Neural cell (in vitro differentiated cells): ENCODE measurements at regions not wholly inside any gene's neighbourhood (a gene's known extent, or its start where the extent isn't known, plus 50 kb on each side); places are given as distances from the start of the nearest gene placed in this dataset.

Source experiments
- H2AFZ ChIP-seq: fragments of 200-600, 300-800 bp; sonication (generic), shearing (Covaris generic); 2 replicates; pipeline ENCODE4 v1.6.0; 2014; ENCODE audit warnings: low read depth, mild to moderate bottlenecking, antibody characterized with exemption, low read length, moderate library complexity
- H3F3A ChIP-seq: fragments of 200-600 bp; shearing (Covaris generic); 2 replicates; pipeline ENCODE4 v1.6.1; 2016; ENCODE audit warnings: mild to moderate bottlenecking, moderate library complexity, mixed read lengths, antibody characterized with exemption, low read length; ENCODE audit not compliant: insufficient read depth, poor library complexity, severe bottlenecking
- H3K27ac ChIP-seq: fragments of 200-600, 300-800 bp; sonication (generic), shearing (Covaris generic); 2 replicates; pipeline ENCODE4 v1.5.1; 2014; ENCODE audit warnings: mild to moderate bottlenecking, low read length, moderate library complexity
- H3K27me3 ChIP-seq: fragments of 300-800, 200-600 bp; sonication (generic), shearing (Covaris generic); 2 replicates; pipeline ENCODE4 v1.6.0; 2014; ENCODE audit warnings: mild to moderate bottlenecking, low read depth, low read length, moderate library complexity; ENCODE audit not compliant: insufficient read depth
- H3K36me3 ChIP-seq: fragments of 300-800, 200-600 bp; sonication (generic), shearing (Covaris generic); 2 replicates; pipeline ENCODE4 v1.5.1; 2014; ENCODE audit warnings: mild to moderate bottlenecking, antibody characterized with exemption, low read length, moderate library complexity; ENCODE audit not compliant: insufficient read depth
- H3K4me2 ChIP-seq: fragments of 300-800, 200-600 bp; sonication (generic), shearing (Covaris generic); 2 replicates; pipeline ENCODE4 v1.6.0; 2014; ENCODE audit warnings: mild to moderate bottlenecking, low read length
- H3K4me3 ChIP-seq: fragments of 300-800, 200-600 bp; sonication (generic), shearing (Covaris generic); 2 replicates; pipeline ENCODE4 v1.5.1; 2014; ENCODE audit warnings: mild to moderate bottlenecking, low read length, moderate library complexity
- H3K79me2 ChIP-seq: fragments of 200-600 bp; shearing (Covaris generic); replicated peaks from 2 replicates; pipeline ENCODE4 v1.6.0; 2014; ENCODE audit warnings: mild to moderate bottlenecking, low read length, moderate library complexity; ENCODE audit not compliant: insufficient read depth
- H3K9ac ChIP-seq: fragments of 300-800, 200-600 bp; sonication (generic), shearing (Covaris generic); 2 replicates; pipeline ENCODE4 v1.6.1; 2016; ENCODE audit warnings: mild to moderate bottlenecking, low read length, mixed read lengths
- H3K9me2 ChIP-seq: fragments of 200-600 bp; shearing (Covaris generic); 2 replicates; pipeline ENCODE4 v1.6.1; 2016; ENCODE audit warnings: mild to moderate bottlenecking, low read length, mixed read lengths; ENCODE audit not compliant: insufficient read depth
- H3K9me3 ChIP-seq: fragments of 200-600, 300-800 bp; sonication (generic), shearing (Covaris generic); 2 replicates; pipeline ENCODE4 v1.6.1; 2016; ENCODE audit warnings: mild to moderate bottlenecking, mixed run types, low read length, moderate library complexity, mixed read lengths
- H4K20me1 ChIP-seq: fragments of 200-600 bp; shearing (Covaris generic); 2 replicates; pipeline ENCODE4 v1.6.1; 2016; ENCODE audit warnings: mild to moderate bottlenecking, mixed run types; ENCODE audit not compliant: insufficient read depth
- EP300 ChIP-seq: fragments of 450-650 bp; conservative IDR thresholded peaks from 2 replicates; pipeline ENCODE4 v1.6.1; 2014; ENCODE audit warnings: antibody characterized with exemption, mild to moderate bottlenecking, moderate library complexity; ENCODE audit not compliant: poor library complexity, severe bottlenecking
- EZH2 ChIP-seq: fragments of 200-600, 300-800 bp; shearing (Covaris generic), sonication (generic); IDR thresholded peaks from 2 replicates; pipeline ENCODE4 v1.6.1; 2014; ENCODE audit warnings: antibody characterized with exemption, low read length, borderline replicate concordance, mild to moderate bottlenecking; ENCODE audit not compliant: insufficient read depth, poor library complexity, severe bottlenecking
- MXI1 ChIP-seq: fragments of 450-650 bp; conservative IDR thresholded peaks from 2 replicates; pipeline ENCODE4 v1.6.1; 2014; ENCODE audit warnings: antibody characterized with exemption, mild to moderate bottlenecking; ENCODE audit not compliant: poor library complexity, severe bottlenecking
- POLR2AphosphoS5 ChIP-seq: IDR thresholded peaks from 2 replicates; pipeline ENCODE4 v1.6.1; 2012
- RAD21 ChIP-seq: fragments of 450-650 bp; conservative IDR thresholded peaks from 2 replicates; pipeline ENCODE4 v1.6.1; 2014; ENCODE audit warnings: antibody characterized with exemption, mild to moderate bottlenecking, moderate library complexity
- SMC3 ChIP-seq: fragments of 450-650 bp; conservative IDR thresholded peaks from 2 replicates; pipeline ENCODE4 v1.6.1; 2014; ENCODE audit warnings: antibody characterized with exemption, mild to moderate bottlenecking, moderate library complexity; ENCODE audit not compliant: poor library complexity
- TAF1 ChIP-seq: IDR thresholded peaks from 2 replicates; pipeline ENCODE4 v1.6.1; 2012; ENCODE audit warnings: low read depth
- TF ChIP-seq, protein P1 (sequence below): fragments of 450-650 bp; IDR thresholded peaks from 2 replicates; pipeline ENCODE4 v1.5.1; 2014; ENCODE audit warnings: antibody characterized with exemption, mild to moderate bottlenecking, moderate library complexity; ENCODE audit not compliant: poor library complexity, severe bottlenecking
- TF ChIP-seq, protein P2 (sequence below): IDR thresholded peaks from 2 replicates; pipeline ENCODE4 v1.6.1; 2012; ENCODE audit warnings: borderline replicate concordance

DNA sequence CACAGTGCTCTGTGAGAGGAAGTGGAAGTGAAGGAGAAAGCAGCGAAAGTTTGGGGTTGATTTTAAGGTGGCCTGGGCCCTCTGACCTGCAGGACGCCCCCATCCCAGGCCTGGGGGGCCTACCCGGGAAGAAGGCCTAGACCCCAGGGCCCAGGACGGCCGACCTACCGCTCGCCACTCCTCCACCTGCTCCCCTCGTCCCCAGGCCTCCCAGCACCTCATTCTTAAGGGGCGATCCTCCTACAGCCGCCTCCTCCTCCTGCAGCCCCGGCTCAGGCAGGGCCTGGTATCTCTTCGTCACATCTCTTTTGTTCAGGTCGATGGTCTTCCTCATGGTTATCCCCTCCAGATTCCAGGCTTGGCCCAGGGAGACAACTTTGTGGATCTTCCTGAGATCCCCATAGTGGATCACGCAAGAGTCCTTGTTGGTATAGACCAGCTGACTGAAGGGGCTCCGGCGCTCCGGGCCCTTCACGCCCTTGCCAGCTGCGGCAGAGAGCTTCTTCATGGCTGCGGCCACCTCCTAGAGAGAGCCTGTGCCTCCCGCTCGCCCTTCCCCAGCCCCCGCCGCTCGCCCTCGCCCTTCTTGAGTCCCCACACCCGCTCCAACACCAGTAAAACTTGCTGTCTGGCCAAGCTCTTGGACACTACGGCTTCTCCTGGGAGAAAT is 117.5 kb downstream of the OR13A1 start:
- Histone ChIP-seq H3K36me3 (no peaks in the 10 kb centered on the region), H3K9ac (no peak overlapping the region), H3K4me3 (no peak overlapping the region), H3K9me2 (no peaks in the 10 kb centered on the region), H4K20me1 (no peaks in the 10 kb centered on the region), H2AFZ (no peak overlapping the region), H3K27ac (no peak overlapping the region), H3F3A (no peaks in the 10 kb centered on the region), H3K9me3 (no peaks in the 10 kb centered on the region), H3K27me3 (no peaks in the 10 kb centered on the region), H3K4me2 (no peak overlapping the region), H3K79me2 (no peaks in the 10 kb centered on the region)
- TF ChIP-seq TAF1 (no peak), EZH2 (no peak), SMC3 (no peak)
- TF ChIP-seq, protein P1, sequence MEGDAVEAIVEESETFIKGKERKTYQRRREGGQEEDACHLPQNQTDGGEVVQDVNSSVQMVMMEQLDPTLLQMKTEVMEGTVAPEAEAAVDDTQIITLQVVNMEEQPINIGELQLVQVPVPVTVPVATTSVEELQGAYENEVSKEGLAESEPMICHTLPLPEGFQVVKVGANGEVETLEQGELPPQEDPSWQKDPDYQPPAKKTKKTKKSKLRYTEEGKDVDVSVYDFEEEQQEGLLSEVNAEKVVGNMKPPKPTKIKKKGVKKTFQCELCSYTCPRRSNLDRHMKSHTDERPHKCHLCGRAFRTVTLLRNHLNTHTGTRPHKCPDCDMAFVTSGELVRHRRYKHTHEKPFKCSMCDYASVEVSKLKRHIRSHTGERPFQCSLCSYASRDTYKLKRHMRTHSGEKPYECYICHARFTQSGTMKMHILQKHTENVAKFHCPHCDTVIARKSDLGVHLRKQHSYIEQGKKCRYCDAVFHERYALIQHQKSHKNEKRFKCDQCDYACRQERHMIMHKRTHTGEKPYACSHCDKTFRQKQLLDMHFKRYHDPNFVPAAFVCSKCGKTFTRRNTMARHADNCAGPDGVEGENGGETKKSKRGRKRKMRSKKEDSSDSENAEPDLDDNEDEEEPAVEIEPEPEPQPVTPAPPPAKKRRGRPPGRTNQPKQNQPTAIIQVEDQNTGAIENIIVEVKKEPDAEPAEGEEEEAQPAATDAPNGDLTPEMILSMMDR: no peak

DNA sequence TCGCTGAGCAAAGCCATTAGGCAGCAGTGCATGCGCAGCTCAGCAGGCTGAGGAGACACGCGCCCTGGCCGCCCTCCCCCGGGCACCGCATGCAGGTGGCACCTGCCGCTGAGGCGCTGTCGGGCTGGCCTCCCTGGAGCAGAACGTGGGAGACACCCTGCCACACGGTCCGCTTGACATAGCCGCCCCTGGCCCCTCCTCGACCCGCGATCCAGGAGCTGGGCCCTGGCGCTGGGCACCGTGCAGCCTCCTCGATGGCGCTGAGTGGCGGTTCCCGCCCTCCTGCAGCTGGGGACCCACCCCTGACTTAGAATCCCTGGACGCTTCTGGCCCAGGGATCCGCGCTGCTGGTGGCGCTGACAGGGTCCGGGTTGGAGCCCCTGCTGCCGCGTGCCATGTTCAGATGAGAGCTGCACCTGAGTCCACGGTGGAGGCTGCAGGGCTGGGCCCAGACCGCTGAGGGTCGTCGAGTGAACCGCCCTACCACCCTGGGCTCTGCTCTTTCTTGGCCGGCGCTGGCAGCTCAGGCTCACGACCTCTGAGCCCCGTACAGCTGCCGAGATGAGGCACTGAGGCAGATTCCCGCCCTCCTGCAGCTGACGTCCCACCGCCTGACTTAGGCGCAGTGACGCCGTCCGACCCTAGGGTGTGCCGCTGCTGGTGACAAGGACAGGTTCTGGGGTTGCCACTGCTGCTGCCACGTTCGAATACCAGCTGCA is 116.8 kb downstream of the OR13A1 start:
- no peaks in the 10 kb centered on the region for H3F3A ChIP-seq
- H3K36me3 ChIP-seq: no peaks in the 10 kb centered on the region
- no peak overlapping the region for H2AFZ ChIP-seq

More for the DNA sequence above, 116.8 kb downstream of the OR13A1 start:
- TF ChIP-seq RAD21 (no peak), POLR2AphosphoS5 (no peak), MXI1 (no peak), SMC3 (no peak), EP300 (no peak), EZH2 (no peak), TAF1 (no peak)
- TF ChIP-seq, protein P1: no peak
- TF ChIP-seq, protein P2, sequence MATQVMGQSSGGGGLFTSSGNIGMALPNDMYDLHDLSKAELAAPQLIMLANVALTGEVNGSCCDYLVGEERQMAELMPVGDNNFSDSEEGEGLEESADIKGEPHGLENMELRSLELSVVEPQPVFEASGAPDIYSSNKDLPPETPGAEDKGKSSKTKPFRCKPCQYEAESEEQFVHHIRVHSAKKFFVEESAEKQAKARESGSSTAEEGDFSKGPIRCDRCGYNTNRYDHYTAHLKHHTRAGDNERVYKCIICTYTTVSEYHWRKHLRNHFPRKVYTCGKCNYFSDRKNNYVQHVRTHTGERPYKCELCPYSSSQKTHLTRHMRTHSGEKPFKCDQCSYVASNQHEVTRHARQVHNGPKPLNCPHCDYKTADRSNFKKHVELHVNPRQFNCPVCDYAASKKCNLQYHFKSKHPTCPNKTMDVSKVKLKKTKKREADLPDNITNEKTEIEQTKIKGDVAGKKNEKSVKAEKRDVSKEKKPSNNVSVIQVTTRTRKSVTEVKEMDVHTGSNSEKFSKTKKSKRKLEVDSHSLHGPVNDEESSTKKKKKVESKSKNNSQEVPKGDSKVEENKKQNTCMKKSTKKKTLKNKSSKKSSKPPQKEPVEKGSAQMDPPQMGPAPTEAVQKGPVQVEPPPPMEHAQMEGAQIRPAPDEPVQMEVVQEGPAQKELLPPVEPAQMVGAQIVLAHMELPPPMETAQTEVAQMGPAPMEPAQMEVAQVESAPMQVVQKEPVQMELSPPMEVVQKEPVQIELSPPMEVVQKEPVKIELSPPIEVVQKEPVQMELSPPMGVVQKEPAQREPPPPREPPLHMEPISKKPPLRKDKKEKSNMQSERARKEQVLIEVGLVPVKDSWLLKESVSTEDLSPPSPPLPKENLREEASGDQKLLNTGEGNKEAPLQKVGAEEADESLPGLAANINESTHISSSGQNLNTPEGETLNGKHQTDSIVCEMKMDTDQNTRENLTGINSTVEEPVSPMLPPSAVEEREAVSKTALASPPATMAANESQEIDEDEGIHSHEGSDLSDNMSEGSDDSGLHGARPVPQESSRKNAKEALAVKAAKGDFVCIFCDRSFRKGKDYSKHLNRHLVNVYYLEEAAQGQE: no peak
- Histone ChIP-seq H3K9ac (no peak overlapping the region), H3K27me3 (no peaks in the 10 kb centered on the region), H3K27ac (no peak overlapping the region), H3K4me3 (no peak overlapping the region), H3K4me2 (no peak overlapping the region), H3K9me3 (no peaks in the 10 kb centered on the region), H4K20me1 (no peaks in the 10 kb centered on the region), H3K9me2 (no peaks in the 10 kb centered on the region), H3K79me2 (no peaks in the 10 kb centered on the region)
